H1 (cell line): ENCODE measurements at regions not wholly inside any gene's neighbourhood (a gene's known extent, or its start where the extent isn't known, plus 50 kb on each side); places are given as distances from the start of the nearest gene placed in this dataset.

Experiments
- CHD1 ChIP-seq: IDR thresholded peaks from 2 replicates; pipeline ENCODE4 v1.6.1; 2012; ENCODE audit warnings: low read depth, low read length, improper control_type of control experiment
- CREB1 ChIP-seq: IDR thresholded peaks from 2 replicates; pipeline ENCODE4 v1.6.1; 2012; ENCODE audit warnings: inconsistent platforms
- CTCF ChIP-seq, 3 experiments: IDR thresholded peaks; 1 replicate in 2 of 3; 2 replicates in 1 of 3; pipeline versions ENCODE4 v1.5.1 to v1.6.1; 2011; ENCODE audit warnings: low read length in 3 of 3, mild to moderate bottlenecking in 3 of 3, inconsistent platforms in 2 of 3, low read depth in 1 of 3, moderate library complexity in 1 of 3; ENCODE audit not compliant: insufficient read depth in 1 of 3; ENCODE audit errors: control extremely low read depth in 1 of 3
- EP300 ChIP-seq, 2 experiments: IDR thresholded peaks; 1 replicate in 1 of 2; 2 replicates in 1 of 2; pipeline ENCODE4 v1.6.1; 2011 to 2012; ENCODE audit warnings: low read depth in 2 of 2, low read length in 2 of 2, mild to moderate bottlenecking in 2 of 2, borderline replicate concordance in 1 of 2, inconsistent platforms in 1 of 2, moderate library complexity in 1 of 2
- JUND ChIP-seq: IDR thresholded peaks from 2 replicates; pipeline ENCODE4 v1.6.1; 2011; ENCODE audit warnings: mild to moderate bottlenecking, improper control_type of control experiment, low read length
- POLR2A ChIP-seq, 2 experiments: IDR thresholded peaks; 1 replicate in 1 of 2; 2 replicates in 1 of 2; pipeline ENCODE4 v1.6.1; 2011; ENCODE audit warnings: low read depth in 2 of 2, low read length in 2 of 2, mild to moderate bottlenecking in 2 of 2; ENCODE audit errors: control extremely low read depth in 1 of 2
- POLR2AphosphoS5 ChIP-seq: IDR thresholded peaks from 2 replicates; pipeline ENCODE4 v1.6.1; 2011; ENCODE audit warnings: low read depth, low read length
- RFX5 ChIP-seq: IDR thresholded peaks from 2 replicates; pipeline ENCODE4 v1.6.1; 2011; ENCODE audit warnings: low read depth, low read length, improper control_type of control experiment, borderline replicate concordance
- SP1 ChIP-seq: IDR thresholded peaks from 2 replicates; pipeline ENCODE4 v1.6.1; 2011; ENCODE audit warnings: low read depth, low read length
- TAF7 ChIP-seq: optimal IDR thresholded peaks from 2 replicates; pipeline ENCODE3; 2011; ENCODE audit warnings: low read depth, mild to moderate bottlenecking, inconsistent platforms, low read length, moderate library complexity, borderline replicate concordance
- YY1 ChIP-seq: IDR thresholded peaks from 2 replicates; pipeline ENCODE4 v1.6.1; 2011; ENCODE audit warnings: low read depth, mild to moderate bottlenecking, low read length

- TF ChIP-seq EP300 (IDR thresholded peaks at IDR 0.05; ENCODE audit: borderline replicate concordance in 1 of 2, low read depth in 2 of 2, low read length in 2 of 2) (no peak), CREB1 (no peak), POLR2A (IDR thresholded peaks at IDR 0.05; ENCODE audit: control extremely low read depth in 1 of 2, low read depth in 2 of 2, low read length in 2 of 2) (no peak), CTCF (IDR thresholded peaks at IDR 0.05; ENCODE audit: control extremely low read depth in 1 of 3, insufficient read depth in 1 of 3, low read depth in 1 of 3, low read length in 3 of 3) (no peak), SP1 (no peak), JUND (no peak), YY1 (no peak), TAF7 (no peak), POLR2AphosphoS5 (no peak), RFX5 (no peak), CHD1 (no peak)
These were observed 961.3 kb downstream of the ADGRL3 start for GRCh38 chr4:62161446-62161845.
